SHP77 treated with DMSO at 0.1 percent for 48 hours (cell line): ENCODE measurements at regions not wholly inside any gene's neighbourhood (a gene's known extent, or its start where the extent isn't known, plus 50 kb on each side); places are given as distances from the start of the nearest gene placed in this dataset.
A peak's percentile ranks its signal among the peaks of the same experiment; 100 is the strongest.

ENCODE experiments used
- DNase-seq: peaks from one replicate; lab custom pipeline; 2025; lab: John Stamatoyannopoulos, UW

DNA sequence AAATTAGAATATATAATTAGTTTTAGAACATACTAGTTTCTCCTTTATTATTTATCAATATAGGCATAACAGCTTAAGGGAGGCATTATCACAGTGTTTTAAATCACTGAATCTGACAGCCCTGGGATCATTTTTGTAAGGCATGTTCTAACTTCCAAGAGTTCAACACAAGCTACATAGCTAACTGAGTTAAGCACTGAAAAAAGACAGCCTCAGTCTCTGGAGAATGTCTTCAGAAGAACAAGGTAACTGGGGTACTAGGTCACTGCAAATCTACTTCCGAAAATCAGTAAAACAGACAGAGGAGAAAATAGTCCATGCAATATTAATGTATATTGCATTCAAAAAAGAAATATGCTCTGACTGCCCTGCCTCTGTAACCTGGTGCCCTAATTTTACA lies 502.1 kb downstream of the RFC3 start:
- no peak for DNase-seq

DNA sequence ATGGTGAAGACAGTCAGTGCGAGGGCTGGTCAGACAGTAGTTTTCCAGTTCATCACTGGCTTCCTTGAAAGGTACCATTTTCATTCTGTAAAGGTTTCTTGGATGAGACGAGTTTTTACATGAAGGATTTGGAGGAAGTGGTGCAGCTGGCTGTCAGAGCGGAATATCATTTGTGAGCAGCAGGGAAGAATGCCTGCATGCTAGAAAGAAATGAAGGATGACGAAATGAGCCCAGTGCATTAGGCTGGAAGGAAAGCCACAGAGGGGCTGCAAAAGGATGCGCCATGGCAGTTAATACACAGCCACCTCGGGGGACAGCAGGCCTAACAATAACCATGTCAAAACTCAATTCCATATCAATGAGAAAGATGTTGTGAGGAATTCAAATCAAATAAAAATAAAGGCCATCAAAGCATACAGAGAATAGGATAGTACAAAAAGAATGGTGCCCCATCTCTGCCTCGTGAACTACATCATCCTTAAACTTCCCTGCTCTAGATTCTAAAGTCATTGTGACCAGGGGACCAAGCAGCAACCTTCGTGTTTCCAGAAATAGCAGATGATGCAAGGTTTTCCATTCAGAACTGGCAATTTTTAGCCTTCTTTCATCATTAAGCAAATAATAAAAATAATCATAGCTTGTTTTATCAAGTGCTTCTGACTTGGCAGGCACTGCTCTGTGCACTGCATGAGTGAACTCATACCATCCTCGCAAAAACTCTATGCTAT lies 504.2 kb downstream of the RFC3 start:
- no peak for DNase-seq

DNA sequence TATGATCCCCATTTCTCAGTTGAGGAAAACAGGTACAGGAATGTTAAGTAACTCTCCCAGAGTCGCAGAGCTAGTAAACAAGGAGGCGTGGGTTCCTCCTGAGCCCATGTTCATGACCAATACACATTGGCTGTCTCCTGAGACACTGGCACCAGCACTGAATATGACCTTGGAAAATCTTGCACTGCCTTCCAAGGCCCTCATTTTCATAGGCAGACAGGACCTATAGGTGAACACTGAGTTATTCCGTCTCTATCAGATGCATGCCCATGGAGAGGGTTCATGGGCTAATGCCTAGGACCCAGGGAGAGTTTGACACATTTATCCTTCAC lies 504.8 kb downstream of the RFC3 start:
- no peak for DNase-seq

DNA sequence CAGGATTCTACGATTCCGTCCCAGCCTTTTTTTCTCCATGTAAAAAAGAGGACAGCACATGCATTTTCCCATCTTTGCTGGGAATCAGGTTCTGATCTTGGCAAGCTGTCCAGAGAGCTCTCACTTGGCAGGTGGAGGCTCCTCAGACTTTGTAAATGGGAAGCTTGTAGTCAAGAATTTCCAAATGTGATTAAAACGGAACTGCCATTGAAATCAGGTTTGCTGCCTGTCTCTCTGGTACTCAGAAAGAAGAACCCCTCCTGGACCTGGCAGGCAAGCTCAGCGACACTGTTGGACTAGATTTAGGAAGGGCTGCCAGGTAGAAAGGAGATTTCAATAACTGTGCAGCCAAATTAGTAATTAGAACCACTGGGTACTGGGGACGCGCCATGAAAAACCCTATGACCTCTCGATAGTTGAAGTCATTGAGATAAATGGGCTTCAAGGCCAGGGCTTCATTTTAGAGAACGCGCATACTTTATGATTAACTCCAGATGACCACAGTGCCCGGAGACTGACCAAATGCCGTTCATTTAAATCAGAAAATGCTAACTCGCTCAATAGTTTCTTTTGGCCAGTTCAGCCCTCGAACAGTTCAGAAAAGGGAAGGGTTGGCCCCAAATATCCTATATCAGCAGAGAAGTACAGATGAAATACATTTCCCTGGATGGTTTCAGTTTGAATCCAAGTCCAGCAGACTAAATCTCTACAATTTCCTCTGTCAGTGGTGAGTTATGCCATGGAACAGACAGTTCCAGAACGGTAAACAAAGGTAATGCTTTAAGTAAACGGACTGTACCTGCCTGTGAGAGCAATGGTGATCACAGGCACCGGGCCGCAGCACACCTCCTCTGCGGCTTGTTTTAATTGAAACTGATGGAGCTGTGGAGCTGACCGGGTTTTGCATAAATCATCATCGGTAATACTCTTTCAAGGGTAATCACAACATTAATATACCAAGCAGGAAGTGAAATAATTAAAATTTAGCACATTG lies 517.4 kb downstream of the RFC3 start:
- DNase-seq: no peak

DNA sequence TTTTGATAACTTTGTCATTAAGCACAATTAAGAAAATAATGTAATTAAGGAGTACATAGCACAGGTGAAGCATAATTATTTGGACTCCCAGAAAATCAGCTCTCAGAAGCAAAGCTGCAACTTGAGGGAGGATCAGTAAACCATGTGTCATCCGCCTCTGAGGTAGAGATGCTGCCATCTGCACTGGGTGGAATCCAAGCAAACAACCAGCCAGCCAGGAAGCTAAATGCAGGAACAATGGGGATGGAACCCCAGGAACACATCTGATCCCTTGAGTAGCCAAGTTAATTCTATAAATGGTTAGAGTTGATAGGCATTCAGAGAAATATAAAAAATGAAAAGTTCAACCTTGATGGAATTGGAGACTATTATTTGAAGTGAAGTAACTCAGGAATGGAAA lies 520.2 kb downstream of the RFC3 start:
- no peak for DNase-seq

DNA sequence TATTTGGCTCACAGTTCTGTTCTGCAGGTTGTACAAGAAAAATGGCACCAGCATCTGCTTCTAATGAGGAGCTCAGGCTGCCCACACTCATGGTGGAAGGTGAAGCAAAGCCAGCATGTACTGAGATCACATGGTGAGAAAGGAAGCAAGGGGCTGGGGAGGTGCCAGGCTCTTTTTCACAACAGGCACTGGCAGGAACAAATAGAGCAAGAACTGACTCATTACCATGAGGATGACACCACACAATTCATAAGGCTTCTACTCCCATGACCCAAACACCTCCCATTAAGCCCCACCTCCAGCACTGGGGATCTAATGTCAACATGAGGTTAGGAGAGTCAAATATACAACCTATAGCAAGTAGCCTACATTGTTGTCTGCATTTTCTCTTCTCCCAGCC lies 522.6 kb downstream of the RFC3 start:
- no peak for DNase-seq

DNA sequence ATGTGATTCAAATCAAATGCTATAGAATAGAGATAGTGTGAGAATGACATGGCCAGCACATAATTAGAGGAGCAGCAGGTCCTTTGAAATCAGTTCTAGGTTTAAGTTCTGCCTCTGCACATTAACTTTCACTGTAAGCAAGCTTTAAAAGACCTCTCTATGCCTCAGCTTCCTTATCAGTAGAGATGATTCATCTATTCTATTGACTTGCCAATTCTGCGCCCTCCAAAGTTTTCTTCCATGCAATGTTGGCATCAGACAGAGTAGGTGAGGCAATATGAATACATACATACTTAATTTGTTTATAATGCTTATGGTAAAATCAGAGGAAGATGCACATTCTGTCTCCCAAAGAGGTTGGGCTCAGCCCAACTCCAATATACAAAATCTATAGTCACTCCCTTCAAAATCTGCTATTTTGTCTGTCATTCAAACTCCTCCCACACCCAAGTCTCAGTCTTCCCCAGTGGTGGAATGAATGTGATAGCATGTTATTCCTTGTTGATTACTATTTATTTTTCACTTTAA lies 525.5 kb downstream of the RFC3 start:
- DNase-seq: no peak

DNA sequence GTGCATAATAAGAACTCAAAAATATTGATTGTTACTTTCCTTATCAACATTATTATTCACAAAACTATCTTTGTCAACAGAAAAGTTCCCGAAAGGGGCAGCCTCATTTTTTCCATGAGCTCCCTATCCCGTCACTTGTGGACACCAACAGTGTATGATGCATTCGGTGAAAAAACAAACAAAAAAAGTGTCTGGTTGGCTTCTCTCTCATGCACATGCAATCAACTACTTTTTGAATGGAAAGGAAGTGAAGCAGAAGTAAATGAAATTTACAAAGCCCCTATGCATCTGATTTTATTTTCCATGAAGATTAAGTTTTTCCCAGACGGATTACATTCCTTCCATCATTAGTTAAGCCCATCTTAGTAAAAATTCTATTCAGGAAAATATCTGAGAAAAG lies 526.9 kb downstream of the RFC3 start:
- no peak for DNase-seq

DNA sequence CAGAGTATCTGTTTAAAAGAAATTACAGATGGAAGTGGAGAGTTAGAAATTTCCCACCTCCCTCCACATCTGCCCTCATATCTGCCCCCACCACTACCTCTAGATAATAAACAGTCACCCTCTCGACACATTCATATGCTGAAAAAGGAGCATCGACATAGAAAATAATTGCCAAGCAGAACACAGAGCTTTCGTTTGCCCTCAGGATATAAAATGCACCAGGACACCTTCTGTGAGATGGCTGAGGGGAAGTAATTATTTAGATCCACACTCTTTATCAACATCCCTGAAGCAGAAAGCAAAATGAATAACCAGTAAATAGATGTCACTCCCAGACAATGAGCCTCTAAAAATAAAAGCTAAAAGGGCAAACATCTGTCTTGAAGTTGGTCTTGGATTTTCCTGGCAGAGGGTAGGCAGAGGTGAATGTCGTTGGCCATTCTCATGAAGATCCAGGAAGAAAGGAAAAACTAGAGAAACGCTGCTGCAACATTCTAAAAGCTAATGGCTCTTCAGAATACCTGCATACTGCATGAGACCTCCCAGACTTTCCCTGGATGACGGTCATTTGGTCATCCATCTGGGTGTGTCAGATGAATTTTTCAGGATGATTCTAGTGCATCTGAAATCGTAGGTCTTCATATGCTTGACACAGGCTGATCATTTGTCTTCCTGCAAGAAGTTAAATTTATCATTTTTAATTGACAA lies 527.5 kb downstream of the RFC3 start:
- no peak for DNase-seq

DNA sequence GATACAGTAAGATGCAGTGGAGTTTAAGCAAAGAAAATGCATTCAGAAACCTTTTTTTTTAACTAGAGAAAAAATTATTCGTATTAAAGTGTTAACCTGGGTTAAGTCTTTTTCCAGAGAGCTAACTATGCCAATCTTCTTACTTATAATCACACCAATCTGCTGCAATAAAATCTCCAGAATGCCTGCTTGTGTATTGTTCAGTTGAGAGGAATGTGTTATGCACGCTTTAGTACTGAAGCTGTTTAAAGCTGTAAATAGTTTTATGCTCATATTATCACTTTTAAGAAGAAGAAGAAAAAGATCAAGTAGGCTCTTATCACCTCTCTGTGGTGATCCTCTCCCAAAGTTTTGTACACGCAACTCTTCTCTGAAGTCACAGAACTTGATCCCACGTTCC lies 528.7 kb downstream of the RFC3 start:
- no peak for DNase-seq

DNA sequence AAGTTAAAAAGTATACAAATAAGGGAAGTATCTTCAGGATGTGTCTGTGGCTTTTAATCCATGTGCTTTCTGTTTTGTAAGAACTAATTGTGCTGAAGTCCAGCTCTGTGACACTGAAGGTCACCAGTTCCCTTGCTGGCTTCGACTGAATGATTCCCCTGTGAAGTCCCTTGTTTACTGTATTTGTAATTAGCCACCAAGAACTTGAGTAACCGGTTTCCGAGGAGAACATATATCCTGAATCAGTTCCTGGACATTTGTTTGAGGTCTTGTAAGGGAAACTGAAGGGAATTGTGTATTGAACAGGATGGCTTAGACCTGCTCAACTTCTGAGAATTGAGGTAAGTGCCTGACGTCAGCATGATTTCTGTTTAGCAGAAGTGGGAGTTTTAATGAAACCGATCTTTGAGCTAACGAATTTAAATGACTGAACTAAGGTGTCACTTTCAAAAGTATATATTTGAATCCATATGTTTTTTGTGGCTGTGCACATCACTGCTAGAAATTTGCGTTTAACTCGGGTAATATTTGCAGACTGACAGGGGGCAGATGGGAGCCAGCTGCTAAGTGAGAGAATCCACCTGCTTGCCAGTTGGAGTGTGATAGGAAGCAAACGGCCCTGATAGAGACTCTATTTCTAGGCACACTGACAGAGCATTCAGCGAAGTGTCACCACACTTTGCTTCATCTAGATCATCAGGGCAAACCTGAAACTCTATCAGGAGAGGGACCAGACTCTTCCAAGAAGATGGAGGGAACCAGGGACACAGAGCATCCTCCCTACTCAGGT lies 530.0 kb downstream of the RFC3 start:
- peak; percentile 81 for DNase-seq

DNA sequence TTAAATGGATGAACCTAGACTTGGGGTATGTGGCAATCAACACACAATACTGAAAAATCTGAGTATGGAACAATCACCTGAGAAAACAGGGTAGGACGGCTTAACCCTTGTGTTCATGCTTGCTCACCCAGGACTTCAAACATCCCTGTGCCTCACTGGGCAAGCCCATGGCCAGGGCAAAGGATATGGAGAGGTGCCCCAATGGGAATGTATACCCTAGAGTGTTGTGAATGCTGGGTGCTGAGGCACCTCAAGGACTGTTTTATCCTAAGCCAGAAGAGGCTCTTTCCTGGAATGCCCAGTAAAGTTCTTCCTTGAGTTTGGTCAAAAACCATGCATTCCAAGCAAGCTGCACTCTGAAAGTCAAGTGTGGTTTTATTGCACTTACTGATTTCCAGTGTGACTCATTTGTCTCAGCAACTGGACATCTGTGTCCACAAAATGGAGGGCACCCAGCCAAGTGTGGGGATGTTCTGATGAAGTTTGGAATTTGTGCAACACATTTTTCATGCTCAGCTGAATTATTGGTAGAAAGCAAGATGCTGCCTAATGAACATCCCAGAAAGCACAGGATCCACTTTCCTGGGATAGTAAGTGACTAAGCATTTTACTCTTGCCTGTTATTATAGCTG lies 531.3 kb downstream of the RFC3 start:
- peak; percentile 63 for DNase-seq

DNA sequence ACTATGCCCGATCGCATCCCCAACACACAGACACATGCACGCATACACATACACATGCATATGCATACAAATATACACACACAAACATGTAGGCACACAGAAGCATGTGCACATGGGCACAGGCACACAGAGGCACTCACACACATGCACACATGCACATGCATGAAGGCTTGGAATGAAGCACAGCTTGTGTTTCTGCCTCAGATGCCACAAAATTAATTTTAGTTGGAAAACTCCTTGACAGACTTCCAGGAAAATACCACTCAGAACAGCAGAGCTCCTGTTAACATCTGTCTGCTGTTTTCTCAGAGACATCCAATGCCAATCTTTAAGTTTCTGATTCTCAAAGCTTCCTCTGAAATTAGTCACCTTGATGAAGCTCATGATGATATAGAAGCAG lies 532.7 kb downstream of the RFC3 start:
- no peak for DNase-seq

DNA sequence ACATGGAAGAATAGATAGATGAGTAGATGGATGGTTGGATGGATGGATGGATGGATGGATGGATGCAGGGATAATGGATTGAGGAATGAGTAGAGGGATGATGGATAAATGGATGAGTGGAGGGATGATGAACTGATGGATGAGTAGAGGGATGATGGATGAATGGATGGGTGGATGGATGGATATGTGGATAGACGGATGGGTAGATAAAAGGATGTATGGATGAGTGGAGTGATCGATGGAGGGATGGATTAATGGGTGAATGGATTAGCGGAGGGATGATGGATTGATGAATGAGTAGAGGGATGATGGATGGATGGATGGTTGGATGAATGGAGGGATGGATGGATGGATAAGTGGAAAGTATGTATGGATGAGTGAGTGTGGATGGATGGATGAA lies 533.2 kb downstream of the RFC3 start:
- no peak for DNase-seq

DNA sequence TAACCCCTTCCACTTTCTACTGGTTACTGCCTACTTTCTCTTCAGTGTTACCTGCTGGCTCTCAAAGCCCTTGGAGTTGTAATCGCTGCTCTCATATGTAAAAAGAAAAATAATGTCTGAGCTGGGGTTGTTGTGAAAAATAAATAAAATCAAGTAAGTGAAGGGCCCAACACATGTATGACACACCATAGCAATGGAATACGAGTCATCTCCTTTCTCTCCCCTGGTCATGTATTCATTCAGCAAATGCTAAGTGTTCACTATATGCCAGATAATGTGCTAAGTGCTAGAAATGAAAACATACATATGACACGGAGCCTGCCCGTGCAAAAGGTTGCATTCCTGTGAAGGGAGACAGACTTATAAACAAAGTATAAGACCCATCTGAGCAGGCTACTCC lies 535.0 kb downstream of the RFC3 start:
- DNase-seq: no peak

DNA sequence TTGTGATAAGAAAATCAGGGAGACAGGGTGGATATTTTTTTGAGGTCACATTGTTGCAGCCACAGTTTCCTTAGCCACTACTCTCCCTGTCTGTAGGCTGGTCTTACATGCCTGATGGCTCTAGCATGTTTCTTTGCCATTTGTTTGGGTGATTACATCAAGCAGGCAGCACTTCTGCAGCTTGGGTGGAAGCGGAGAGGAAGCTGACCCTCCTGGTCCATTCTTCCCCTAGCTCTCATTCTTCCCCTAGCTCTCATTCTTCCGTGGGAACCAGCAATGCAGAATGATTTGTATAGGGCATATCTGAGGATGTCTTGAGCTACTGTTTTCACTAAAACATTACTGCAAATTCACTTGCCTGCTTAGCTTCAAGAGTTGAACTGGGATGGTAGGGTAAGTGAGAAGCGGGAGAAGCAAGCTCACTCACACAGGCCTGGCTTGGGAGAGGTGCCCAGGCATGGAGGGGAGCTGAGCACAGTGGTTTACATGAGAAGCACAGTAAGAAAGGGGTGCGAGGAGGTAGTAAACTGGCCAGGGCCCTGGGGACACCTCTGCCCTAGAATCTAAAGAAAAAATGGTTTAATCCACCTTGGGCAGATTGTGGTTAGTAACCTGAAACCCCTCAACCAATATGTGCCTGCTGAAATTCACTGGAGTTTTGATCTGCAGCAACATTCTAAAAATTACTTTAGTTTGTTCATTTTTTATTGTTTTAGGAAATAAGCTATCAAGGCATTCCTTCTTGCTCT lies 538.9 kb downstream of the RFC3 start:
- no peak for DNase-seq

DNA sequence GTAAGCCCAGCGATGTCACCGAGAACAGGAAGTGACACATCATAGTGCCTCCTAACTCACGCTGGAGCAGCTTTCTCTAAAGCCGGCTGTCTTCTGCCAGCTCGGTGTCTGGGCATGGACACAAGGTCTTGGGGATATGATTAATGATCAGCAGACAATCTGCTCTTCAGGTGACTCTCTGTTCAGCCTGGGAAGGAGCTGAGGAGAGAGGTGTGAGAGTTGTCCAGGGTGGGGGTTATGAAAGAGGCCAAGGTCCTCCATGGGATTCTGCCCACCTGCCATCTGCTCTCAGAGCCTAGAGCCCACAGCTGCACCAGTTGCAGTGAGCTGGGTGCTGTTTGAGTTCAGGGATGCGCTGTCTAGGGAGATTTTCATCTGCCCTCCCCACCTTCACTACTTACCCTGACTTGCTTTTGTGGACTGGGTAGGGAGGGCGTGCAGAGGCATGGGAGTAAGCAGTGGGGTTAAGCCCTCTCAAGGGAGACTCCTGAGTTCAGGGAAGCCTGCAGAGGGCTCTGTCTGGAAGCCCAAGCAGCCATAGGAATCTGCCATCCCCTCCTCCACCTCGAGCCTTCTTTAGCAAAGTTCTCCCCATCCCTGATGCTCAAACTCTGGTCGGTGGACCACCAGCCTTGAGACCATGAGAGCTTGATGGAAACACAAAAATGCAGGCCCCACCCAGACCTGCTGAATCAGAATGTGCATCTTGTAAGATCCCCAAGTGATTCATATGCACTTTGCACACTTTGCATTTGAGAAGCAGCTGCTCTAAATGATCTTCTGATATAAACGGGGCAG lies 539.7 kb downstream of the RFC3 start:
- peak; percentile 66 for DNase-seq

DNA sequence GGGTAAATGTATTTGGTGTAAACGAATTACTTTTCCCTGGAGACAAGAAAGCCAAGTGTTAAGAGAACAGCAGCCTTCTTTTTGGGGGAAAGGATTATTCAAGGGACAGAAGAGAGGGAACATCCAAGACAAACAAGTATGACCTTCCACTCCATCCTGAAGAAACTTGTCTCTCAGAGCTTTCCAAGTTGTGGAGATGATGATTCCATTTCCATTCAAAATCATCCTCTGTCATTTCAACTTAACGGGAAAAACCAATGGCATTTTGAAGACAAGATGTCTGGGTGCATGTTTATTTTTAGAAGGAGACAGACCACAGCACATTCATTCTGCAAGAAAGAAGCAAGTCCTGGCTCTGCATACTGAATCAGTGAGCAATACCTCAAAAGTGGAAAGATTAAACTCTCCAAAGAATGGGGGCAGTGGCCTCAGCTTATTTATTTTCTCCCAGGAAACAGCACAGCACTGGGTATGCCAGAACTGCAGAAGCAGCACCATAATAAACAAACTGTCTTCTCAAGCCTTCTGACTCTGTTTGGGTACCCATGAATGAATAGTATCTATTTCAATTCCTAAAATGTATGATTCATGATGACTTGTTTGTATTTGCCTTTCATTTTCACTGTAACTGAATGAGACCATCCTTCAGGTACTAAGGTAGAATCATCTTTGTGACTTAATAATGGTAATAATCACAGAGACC lies 541.0 kb downstream of the RFC3 start:
- no peak for DNase-seq

DNA sequence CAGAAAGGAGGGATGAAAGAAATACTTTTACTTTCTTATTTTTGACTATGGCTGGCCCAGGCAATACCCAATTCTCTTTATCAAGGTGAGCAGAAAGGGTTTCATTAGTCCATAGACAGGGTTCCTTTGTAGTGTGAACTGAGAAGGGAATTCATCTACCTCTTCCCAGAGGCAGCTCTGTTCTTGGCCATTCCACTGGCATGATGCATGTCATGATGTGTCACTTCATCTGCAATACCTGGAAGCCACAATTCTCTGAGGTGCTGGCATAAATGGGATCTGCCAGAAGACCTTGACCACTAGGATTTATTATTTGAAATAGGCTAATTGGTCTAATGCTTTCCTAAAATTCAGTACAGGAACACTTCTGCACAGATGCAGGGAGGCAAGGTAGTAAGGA lies 542.8 kb downstream of the RFC3 start:
- no peak for DNase-seq
